Eye (tissue), 1 donor: ENCODE measurements at regions not wholly inside any gene's neighbourhood (a gene's known extent, or its start where the extent isn't known, plus 50 kb on each side); places are given as distances from the start of the nearest gene placed in this dataset.

Experiments
- DNase-seq: peaks from one replicate; pipeline ENCODE4 v3.0.0-alpha.2; 2015

- no peak for DNase-seq
Observed at GRCh38 chr18:47458483-47458882, 207.0 kb upstream of the SKOR2 start.

- no peak for DNase-seq
Observed at GRCh38 chr18:47457614-47458013, 206.2 kb upstream of the SKOR2 start.

- no peak for DNase-seq
Observed at GRCh38 chr18:47453038-47453437, 201.6 kb upstream of the SKOR2 start.

- peak; percentile 43 for DNase-seq
Observed at GRCh38 chr18:47448956-47449355, 197.5 kb upstream of the SKOR2 start.

GRCh38 chr18:47441914-47442313 lies 190.5 kb upstream of the SKOR2 start:
- DNase-seq, result no peak

- DNase-seq, result peak; percentile 16
Observed at GRCh38 chr18:47438001-47438400, 186.5 kb upstream of the SKOR2 start.

- no peak for DNase-seq
Observed at GRCh38 chr18:47436871-47437270, 185.4 kb upstream of the SKOR2 start.

GRCh38 chr18:47434214-47434746 lies 182.8 kb upstream of the SKOR2 start:
- DNase-seq, result no peak

- peak; percentile 61 for DNase-seq
Observed at GRCh38 chr18:47427923-47428637, 176.6 kb upstream of the SKOR2 start.

- DNase-seq, result no peak
Observed at GRCh38 chr18:47427072-47427471, 175.6 kb upstream of the SKOR2 start.

- DNase-seq, result no peak
Observed at GRCh38 chr18:47425365-47425764, 173.9 kb upstream of the SKOR2 start.

- DNase-seq, result peak; percentile 36
Observed at GRCh38 chr18:47422524-47422923, 171.1 kb upstream of the SKOR2 start.

- DNase-seq, result no peak
Observed at GRCh38 chr18:47420130-47420529, 168.7 kb upstream of the SKOR2 start.

- DNase-seq, result no peak
Observed at GRCh38 chr18:47418746-47419145, 167.3 kb upstream of the SKOR2 start.

- DNase-seq, result no peak
Observed at GRCh38 chr18:47417807-47418206, 166.3 kb upstream of the SKOR2 start.

- DNase-seq, result no peak
Observed at GRCh38 chr18:47415881-47416280, 164.4 kb upstream of the SKOR2 start.

- no peak for DNase-seq
Observed at GRCh38 chr18:47413327-47413726, 161.9 kb upstream of the SKOR2 start.

GRCh38 chr18:47412924-47413323 lies 161.5 kb upstream of the SKOR2 start:
- DNase-seq, result no peak

- no peak for DNase-seq
Observed at GRCh38 chr18:47411159-47411558, 159.7 kb upstream of the SKOR2 start.

- DNase-seq, result no peak
Observed at GRCh38 chr18:47410139-47410538, 158.7 kb upstream of the SKOR2 start.

GRCh38 chr18:47409519-47409918 lies 158.1 kb upstream of the SKOR2 start:
- DNase-seq, result no peak

GRCh38 chr18:47407736-47408135 lies 156.3 kb upstream of the SKOR2 start:
- no peak for DNase-seq

GRCh38 chr18:47404845-47405244 lies 153.4 kb upstream of the SKOR2 start:
- DNase-seq, result no peak

GRCh38 chr18:47403949-47404348 lies 152.5 kb upstream of the SKOR2 start:
- no peak for DNase-seq

GRCh38 chr18:47403317-47403716 lies 151.9 kb upstream of the SKOR2 start:
- DNase-seq, result no peak
